ENCODE measurements at regions not wholly inside any gene's neighbourhood (a gene's known extent, or its start where the extent isn't known, plus 50 kb on each side); places are given as distances from the start of the nearest gene placed in this dataset.
"Not testable (repeated sequence)": the region's sequence is repeated elsewhere in the genome, so short reads cannot be mapped to it uniquely, and the experiment has no call there.

DNA sequence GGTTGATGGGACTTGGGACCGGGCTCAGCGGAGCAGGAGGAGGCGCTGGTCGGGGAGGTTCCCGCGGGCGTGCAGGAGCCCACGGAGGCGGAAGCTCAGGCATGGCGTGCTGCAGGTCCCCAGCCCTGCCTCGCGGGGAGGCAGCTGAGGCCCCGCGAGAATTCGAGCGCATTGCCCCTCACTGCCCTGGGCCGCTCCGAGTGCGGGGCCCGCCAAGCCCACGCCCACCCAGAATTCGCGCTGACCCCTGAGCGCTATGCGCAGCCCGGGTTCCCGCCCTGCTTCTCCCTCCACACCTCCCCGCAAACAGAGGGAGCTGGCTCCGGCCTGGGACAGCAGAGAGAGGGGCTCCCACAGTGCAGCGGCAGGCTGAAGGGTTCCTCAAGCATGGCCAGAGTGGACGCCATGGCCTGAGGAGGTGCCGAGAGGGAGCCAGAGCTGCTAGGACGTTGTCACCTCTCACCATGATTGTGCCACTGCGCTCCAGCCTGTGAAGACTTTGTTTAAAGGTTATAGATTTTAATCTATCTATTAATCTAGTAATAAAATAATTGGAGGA, 357.2 kb upstream of the RGPD4 start:
- DNase-seq, result no peak

DNA sequence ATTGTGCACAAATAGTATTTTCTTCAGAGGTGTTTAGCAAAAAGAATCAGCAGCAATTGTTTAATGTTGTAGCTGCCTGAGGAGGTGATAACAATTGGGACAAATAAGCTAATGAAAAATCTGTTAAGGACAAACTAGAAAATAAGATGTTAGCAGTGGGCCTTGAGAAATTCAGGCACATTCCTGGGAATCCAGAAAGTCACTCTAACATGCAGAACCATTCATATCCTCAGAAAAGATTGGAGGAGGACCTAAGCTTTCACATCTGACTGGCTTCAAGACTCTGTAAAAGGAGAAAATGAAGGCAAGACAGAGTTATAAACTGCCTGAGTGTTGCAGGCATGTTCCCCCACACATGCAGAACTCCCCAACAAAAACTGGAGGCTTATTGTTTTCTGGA, 353.5 kb upstream of the RGPD4 start:
- DNase-seq, result no peak

DNA sequence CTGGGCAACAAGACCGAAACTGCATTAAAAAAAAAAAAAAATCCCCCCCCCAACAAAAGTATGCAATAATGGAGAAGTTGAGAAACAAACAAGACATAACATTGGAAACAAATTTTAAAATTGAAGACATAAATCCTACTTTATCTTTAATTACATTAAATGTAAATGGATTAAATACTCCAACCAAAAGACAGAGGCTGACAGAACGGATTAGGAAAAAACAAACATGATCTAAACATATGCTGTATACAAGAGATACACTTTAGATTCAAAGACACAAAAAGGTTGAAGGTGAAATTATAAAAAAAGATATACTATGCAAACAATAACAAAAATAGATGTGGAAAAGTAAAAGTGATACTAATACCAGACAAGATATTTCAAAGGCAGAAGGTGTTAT, 350.8 kb upstream of the RGPD4 start:
- no peak for DNase-seq

GRCh38 chr2:107502539-107502938, 324.2 kb upstream of the RGPD4 start:
- DNase-seq, result no peak

DNA sequence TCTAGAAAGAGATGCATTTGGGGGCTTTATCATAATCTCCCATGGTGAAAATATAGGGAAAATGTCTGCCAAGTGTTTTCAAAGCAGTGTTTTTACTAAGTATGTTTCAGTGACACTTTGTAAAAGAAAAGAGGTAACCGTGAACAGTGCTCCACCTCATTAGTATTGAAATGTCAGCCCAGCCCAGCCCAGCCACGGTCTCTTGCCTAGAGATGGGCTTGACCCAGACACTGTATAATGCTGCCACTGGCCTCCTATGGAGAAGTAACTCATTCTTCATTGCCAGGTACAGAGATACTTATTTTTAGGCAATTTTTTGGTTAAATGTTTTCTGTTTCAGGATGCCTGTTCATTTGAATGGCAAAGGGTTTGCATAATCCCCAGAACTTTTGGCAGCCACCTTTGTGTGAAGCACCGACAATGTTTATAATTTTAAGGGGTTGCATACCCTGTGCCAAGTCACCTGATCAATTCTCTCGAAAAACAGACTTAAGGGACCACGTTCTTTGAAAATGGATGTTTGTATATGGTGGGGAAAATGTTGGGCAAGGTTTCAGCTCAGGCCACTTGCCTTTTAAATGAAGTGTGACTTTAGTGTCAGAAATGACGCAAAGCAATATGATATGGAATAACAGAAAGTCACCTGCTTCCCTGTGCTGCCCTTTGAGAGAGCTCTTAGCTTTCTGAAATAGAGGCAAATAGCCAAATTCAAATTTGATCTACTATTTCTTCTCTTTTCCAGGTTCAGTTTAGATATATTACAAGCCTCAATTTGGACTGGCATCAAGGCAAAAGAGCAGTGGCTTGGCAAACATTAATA, 314.5 kb upstream of the RGPD4 start:
- DNase-seq, result no peak

GRCh38 chr2:107525406-107525805, 301.3 kb upstream of the RGPD4 start:
- no peak for DNase-seq

DNA sequence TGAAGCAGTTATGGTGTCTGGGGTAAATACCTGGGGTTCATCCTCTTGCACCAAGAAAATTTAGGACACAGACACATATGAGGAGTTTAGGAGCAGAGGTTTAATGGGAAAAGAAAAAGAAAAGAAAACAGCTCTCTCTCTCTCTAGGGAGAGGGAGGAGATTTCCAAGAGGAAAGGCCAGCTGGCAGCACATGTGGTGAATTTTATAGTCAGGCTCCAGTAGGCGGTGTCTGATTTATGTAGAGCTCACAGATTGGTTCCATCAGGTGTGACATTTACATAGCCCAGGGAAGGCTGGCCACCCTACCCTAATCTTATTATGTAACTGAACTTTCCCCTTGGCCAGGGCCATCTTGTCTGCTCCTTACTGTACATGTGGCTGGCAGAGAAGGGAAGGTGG, 297.5 kb upstream of the RGPD4 start:
- DNase-seq, result no peak

DNA sequence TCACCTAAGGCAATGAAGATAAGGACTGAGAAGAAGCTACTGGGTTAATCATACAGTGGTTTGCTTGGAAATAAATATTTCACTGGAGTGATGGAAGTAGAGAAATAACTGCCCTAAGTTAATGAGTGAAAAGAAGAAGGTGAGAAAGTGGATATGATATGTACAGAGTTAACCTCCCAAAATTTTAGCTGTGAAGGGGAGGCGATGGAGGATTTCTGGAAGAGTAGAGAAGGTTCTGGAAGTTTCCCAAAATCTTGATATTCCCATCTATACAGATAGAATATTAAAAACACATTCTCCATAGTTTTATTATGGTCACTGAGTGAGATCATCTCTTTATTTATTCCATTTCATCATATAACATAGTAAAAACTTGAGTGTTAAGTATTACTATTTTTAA, 296.6 kb upstream of the RGPD4 start:
- no peak for DNase-seq

GRCh38 chr2:107534926-107535325, 291.8 kb upstream of the RGPD4 start:
- no peak for DNase-seq

DNA sequence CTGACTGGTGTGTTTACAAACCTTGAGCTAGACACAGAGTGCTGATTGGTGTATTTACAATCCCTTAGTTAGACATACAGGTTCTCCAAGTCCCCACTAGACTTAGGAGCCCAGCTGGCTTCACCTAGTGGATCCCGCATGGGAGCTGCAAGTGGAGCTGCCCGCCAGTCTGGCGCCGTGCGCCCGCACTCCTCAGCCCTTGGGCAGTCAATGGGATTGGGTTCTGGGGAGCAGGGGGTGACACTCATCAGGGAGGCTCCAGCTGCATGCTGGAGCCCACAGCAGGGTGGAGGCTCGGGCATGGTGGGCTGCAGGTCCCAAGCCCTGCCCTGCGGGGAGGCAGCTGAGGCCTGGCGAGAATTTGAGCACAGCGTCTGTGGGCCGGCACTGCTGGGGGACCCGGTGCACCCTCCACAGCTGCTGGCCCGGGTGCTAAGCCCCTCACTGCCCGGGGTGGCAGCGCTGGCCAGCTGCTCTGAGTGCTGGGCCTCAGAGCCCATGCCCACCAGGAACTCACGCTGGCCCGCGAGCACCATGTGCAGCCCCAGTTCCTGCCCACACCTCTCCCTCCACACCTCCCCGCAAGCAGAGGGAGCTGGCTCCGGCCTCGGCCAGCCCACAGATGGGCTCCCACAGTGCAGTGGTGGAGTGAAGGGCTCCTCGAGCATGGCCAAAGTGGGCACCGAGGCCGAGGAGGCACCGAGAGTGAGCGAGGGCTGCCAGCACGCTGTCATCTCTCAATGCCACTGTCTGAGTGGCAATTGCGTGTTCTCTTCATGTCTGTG, 290.6 kb upstream of the RGPD4 start:
- DNase-seq, result not testable (repeated sequence)

DNA sequence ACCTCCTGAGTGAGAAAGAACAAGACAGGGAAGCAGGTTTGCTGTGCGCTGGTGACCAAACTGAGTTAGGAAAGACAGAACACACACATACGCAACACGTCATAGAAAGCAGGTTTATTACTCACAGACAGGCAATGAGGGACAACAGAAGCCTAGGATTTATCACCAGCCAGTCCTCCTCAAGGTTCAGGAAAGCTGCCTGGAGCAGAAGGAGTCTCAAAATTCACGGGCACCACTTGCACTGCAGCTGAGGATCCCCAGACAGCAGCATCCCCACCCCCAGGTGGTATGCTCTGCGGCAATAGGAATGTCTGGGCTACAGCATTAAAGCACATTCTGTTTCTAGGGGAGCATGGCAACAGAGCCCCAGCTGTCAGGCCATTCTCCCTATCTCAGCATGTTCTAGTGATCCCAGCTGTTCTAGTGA, 284.4 kb upstream of the RGPD4 start:
- DNase-seq, result no peak

- no peak for DNase-seq
Observed at GRCh38 chr2:107543793-107544192, 282.9 kb upstream of the RGPD4 start.

DNA sequence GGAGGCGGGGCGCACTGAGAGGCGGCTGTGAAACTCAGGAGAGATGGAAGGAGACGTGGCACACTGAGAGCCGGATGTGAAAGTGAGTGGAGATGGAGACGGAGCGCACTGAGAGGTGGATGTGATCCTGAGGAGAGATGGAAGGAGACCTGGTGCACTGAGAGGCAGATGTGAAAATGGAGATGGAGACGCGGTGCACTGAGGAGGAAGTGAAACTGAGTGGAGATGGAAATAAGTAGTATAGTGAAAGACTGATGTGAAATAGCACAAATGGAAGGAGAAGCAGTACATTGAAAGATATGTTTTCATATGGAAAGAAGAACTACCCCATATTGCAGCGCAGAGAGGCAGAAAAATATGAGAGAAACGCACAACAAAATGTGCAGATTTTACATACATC, 281.6 kb upstream of the RGPD4 start:
- no peak for DNase-seq

DNA sequence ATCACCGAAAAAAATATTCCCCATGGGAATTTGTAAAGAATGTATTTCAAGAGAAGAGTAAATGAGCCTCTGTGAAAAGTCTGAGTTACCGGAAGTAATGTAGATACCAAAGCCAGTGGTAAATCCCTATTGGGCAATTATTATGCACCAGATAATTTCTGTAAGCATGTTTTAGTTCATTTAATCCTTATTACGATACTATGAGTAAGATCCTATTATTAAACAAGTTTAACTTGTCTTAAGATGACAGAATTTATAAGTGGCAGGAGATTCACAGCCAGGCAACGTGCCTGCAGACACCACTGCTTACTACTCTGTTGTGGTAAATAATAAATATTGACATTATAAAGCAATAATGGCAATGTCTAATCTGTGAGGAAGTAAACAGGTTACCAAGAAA, 280.8 kb upstream of the RGPD4 start:
- DNase-seq, result no peak

DNA sequence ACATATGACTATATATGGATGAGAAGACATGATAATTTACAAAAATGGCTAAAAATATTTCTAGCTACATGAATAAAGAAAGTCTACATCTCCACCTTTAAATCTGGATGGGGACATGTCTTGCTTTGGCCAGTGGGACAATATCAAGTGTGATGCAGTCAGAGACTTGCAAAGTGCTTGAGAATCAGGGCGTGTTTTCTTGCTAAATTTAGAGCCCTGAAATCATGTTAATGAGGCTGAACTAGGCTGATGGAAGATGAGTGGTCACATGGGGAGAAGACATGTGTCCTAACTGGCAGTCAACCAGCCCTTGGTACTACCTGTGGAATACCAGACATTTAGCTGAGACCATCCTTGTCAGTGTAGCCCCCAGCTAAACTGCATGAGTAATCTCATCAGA, 278.5 kb upstream of the RGPD4 start:
- no peak for DNase-seq

DNA sequence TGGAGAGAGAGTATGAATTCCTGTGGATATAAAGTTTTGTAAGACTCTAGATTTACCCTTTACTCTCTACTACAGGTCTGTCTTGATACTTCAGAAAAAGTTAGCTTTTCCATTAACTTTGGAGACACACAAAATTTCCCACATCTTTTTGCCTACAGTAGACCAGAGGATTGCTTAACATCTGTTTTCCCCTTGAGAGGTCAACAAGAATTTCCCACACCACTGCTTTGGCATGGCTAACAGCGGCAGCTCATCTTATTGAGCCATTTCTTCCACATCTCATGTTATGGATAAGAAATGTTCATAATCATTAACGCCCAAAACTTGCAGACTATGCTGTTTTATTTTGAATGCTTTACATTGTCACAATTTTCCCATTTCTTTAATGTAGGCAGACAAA, 273.6 kb upstream of the RGPD4 start:
- DNase-seq, result no peak

- DNase-seq, result no peak
Observed at GRCh38 chr2:107553539-107553938, 273.2 kb upstream of the RGPD4 start.

DNA sequence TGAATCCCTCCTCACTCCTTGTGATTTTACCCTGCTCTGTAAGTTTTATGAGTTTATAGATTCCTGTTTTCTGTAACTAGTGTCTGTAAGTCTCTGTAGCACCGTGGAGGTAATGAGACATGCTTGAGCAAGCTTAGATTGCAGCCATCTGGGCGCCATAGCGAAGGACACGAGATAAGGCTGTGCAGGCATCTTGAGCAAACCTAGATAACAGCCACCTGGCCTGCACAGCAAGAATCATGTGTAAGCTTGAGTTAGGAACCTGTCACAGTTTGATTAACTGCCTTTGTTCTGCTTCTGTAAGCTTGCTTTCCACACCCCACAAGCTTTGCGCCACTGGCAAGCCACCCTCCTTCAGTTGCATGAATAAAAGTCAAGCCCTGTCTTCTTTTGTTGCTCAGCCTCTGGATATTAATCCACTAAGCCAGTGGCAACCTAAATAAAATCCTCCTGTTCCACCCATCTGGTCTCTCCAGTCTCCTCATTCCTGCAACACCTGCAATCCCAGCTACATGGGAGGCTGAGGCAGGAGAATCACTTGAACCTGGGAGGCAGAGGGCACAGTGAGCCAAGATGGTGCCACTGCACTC, 270.6 kb upstream of the RGPD4 start:
- no peak for DNase-seq

GRCh38 chr2:107558295-107558694, 268.4 kb upstream of the RGPD4 start:
- no peak for DNase-seq

DNA sequence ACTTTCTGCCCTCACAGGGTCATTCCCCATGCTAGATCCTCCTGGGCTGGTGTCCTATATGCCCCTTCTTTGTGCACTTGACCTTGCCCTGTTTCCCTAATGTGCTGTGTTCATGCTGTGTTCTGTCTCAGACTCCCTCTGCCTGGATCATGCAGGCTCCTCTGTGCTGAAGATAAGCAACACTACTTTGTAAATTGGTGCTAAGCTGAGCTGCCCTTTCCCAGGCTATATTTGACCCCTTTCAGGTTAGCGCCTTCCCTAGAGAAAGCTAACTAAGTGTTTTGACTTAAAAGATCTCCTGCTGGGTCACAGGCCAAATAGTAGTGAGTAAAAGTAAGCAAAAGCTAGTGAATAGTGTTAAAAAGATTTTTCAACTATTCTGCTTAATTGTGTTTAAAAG, 257.2 kb upstream of the RGPD4 start:
- DNase-seq, result no peak

GRCh38 chr2:107570876-107571275, 255.8 kb upstream of the RGPD4 start:
- no peak for DNase-seq

- DNase-seq, result not testable (repeated sequence)
Observed at GRCh38 chr2:107572890-107573289, 253.8 kb upstream of the RGPD4 start.

DNA sequence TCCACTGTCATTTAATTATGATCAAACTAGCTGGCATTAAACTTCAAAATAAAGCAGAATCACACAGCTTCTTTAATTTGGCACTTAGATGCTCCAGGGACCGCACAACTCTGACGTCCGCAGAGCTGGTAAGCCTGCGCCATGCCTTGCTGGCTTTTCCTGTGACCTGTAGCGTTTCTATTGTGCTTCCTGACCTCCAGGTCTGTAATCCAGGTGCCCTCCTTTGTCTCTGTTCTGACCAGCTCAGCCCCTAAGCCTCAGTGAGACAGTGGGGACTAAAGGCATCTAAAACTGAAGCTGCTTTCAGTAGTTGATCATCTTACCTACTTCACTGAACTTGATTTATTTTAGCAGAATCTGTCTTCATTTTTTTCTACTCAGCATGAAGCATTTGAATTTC, 249.7 kb upstream of the RGPD4 start:
- DNase-seq, result no peak

GRCh38 chr2:107582487-107582886, 244.2 kb upstream of the RGPD4 start:
- no peak for DNase-seq

Data from CD4-positive, alpha-beta T cell treated with Interleukin-12 subunit alpha and Interleukin-12 subunit beta, for 1 hour (primary cell).